GM12891 (cell line): ENCODE measurements at regions not wholly inside any gene's neighbourhood (a gene's known extent, or its start where the extent isn't known, plus 50 kb on each side); places are given as distances from the start of the nearest gene placed in this dataset.

Source experiments
- PAX5 ChIP-seq: IDR thresholded peaks from 2 replicates; pipeline ENCODE4 v1.6.1; 2011; ENCODE audit warnings: low read length, moderate library complexity, mild to moderate bottlenecking; ENCODE audit not compliant: insufficient read depth, severe bottlenecking
- POLR2A ChIP-seq: IDR thresholded peaks from 2 replicates; pipeline ENCODE4 v1.6.1; 2011; ENCODE audit warnings: low read depth, low read length, control low read depth
- POLR2AphosphoS5 ChIP-seq: IDR thresholded peaks from 2 replicates; pipeline ENCODE4 v1.6.1; 2011; ENCODE audit warnings: low read depth, low read length, control low read depth
- POU2F2 ChIP-seq: IDR thresholded peaks from 2 replicates; pipeline ENCODE4 v1.6.1; 2011; ENCODE audit warnings: low read depth, mild to moderate bottlenecking, control low read depth, low read length, moderate library complexity
- SPI1 ChIP-seq: IDR thresholded peaks from 2 replicates; pipeline ENCODE4 v1.6.1; 2011; ENCODE audit warnings: low read depth, low read length, control low read depth
- TAF1 ChIP-seq: IDR thresholded peaks from 2 replicates; pipeline ENCODE4 v1.6.1; 2011; ENCODE audit warnings: low read depth, low read length, control low read depth

DNA sequence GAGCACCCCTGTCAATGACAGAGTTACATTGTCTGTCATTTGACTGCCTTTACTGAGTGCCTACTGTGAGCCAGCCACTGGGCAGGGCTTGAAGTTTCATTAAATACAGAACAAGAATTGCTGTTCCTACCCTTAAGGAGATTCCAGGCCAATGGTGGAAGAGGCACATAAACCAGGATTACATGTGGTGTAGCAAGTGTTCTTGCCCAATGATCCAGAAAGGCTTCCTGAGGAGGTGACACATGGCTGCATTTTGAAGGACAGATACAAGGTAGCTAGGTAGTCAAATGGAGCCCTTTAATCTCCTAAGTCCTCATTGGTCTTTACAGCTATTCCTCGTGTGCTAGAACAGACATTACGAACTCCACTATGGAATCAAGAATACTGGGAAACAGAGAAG, 312.7 kb downstream of the ETAA1 start:
- TF ChIP-seq POLR2A: no peak
- TF ChIP-seq PAX5: no peak
- TF ChIP-seq POLR2AphosphoS5: no peak
- no peak for TF ChIP-seq TAF1
- TF ChIP-seq SPI1: no peak
- TF ChIP-seq POU2F2: no peak
